Kasumi-1 (cell line): ENCODE measurements at regions not wholly inside any gene's neighbourhood (a gene's known extent, or its start where the extent isn't known, plus 50 kb on each side); places are given as distances from the start of the nearest gene placed in this dataset.
"Not testable (repeated sequence)": the region's sequence is repeated elsewhere in the genome, so short reads cannot be mapped to it uniquely, and the experiment has no call there.

Experiments used
- DNase-seq, 2 experiments: peaks; one replicate each; lab custom pipeline; 2025; lab: John Stamatoyannopoulos, UW

- DNase-seq: no peak
Observed at GRCh38 chr5:8714861-8715260, 831.0 kb downstream of the SEMA5A start.

GRCh38 chr5:8719796-8720195 is 826.1 kb downstream of the SEMA5A start:
- DNase-seq: no peak

- DNase-seq: no peak
Observed at GRCh38 chr5:8720506-8720905, 825.4 kb downstream of the SEMA5A start.

- no peak for DNase-seq
Observed at GRCh38 chr5:8721536-8721935, 824.3 kb downstream of the SEMA5A start.

GRCh38 chr5:8726383-8727036 is 819.4 kb downstream of the SEMA5A start:
- DNase-seq: no peak

- DNase-seq: no peak
Observed at GRCh38 chr5:8727396-8727795, 818.5 kb downstream of the SEMA5A start.

- no peak for DNase-seq
Observed at GRCh38 chr5:8729437-8729836, 816.4 kb downstream of the SEMA5A start.

- DNase-seq: no peak
Observed at GRCh38 chr5:8730194-8730593, 815.7 kb downstream of the SEMA5A start.

- DNase-seq: not testable (repeated sequence)
Observed at GRCh38 chr5:8731110-8731509, 814.8 kb downstream of the SEMA5A start.

GRCh38 chr5:8740595-8740994 is 805.3 kb downstream of the SEMA5A start:
- no peak for DNase-seq

GRCh38 chr5:8749556-8749955 is 796.3 kb downstream of the SEMA5A start:
- no peak for DNase-seq

- no peak for DNase-seq
Observed at GRCh38 chr5:8750100-8750499, 795.8 kb downstream of the SEMA5A start.

GRCh38 chr5:8751971-8752370 is 793.9 kb downstream of the SEMA5A start:
- DNase-seq: no peak

GRCh38 chr5:8752595-8752994 is 793.3 kb downstream of the SEMA5A start:
- DNase-seq: no peak

- peak; percentile 58 to 61 for DNase-seq
Observed at GRCh38 chr5:8756498-8757084, 789.3 kb downstream of the SEMA5A start.

GRCh38 chr5:8765886-8766285 is 780.0 kb downstream of the SEMA5A start:
- no peak for DNase-seq

GRCh38 chr5:8766448-8766847 is 779.4 kb downstream of the SEMA5A start:
- no peak for DNase-seq

GRCh38 chr5:8767111-8767510 is 778.8 kb downstream of the SEMA5A start:
- DNase-seq: no peak

GRCh38 chr5:8767746-8768145 is 778.1 kb downstream of the SEMA5A start:
- DNase-seq: no peak

GRCh38 chr5:8769631-8770030 is 776.2 kb downstream of the SEMA5A start:
- DNase-seq: no peak

GRCh38 chr5:8770431-8770830 is 775.4 kb downstream of the SEMA5A start:
- no peak for DNase-seq

- no peak for DNase-seq
Observed at GRCh38 chr5:8773046-8773615, 772.7 kb downstream of the SEMA5A start.

- no peak for DNase-seq
Observed at GRCh38 chr5:8784692-8785091, 761.2 kb downstream of the SEMA5A start.

- no peak for DNase-seq
Observed at GRCh38 chr5:8788246-8788645, 757.6 kb downstream of the SEMA5A start.
